ENCODE measurements at regions not wholly inside any gene's neighbourhood (a gene's known extent, or its start where the extent isn't known, plus 50 kb on each side); places are given as distances from the start of the nearest gene placed in this dataset.

DNA sequence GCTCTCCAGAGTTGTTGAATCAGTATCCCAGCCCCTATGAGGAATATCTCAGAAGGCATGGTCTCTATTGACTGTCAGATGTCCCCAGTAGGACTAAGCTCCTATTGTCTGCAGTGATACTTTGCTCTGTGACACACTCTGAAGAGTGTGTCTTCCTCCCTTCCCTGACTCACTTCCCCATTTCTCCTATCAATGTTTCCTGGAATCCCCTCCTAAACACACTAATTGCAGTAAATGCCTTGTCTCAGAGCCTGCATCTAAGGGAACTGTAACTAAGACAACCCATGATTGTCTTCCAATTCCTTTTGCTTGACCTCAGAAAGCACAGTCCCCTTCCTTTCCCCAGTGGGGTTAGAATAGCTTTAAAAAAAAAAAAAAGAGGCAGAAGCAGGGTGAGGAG, 397.3 kb upstream of the PROK2 start:
- no peak overlapping the region for H4K91ac ChIP-seq (ENCODE audit: insufficient read depth, low read depth, low read length)
- H3K4ac ChIP-seq (ENCODE audit: low read depth, low read length) = no peak overlapping the region
- H3K23ac ChIP-seq (ENCODE audit: low read depth, low read length) = no peak overlapping the region
- H4K20me1 ChIP-seq (ENCODE audit: insufficient read depth, low read length) = no peaks in the 10 kb centered on the region
- TF ChIP-seq SMC3 (IDR thresholded peaks at IDR 0.05; ENCODE audit: low read depth, low read length) = no peak
- TF ChIP-seq, protein P1, sequence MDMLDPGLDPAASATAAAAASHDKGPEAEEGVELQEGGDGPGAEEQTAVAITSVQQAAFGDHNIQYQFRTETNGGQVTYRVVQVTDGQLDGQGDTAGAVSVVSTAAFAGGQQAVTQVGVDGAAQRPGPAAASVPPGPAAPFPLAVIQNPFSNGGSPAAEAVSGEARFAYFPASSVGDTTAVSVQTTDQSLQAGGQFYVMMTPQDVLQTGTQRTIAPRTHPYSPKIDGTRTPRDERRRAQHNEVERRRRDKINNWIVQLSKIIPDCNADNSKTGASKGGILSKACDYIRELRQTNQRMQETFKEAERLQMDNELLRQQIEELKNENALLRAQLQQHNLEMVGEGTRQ (IDR thresholded peaks at IDR 0.05; ENCODE audit: low read depth, low read length) = no peak
- no peak overlapping the region for H3K18ac ChIP-seq (ENCODE audit: low read depth, low read length)
- no peak overlapping the region for H2BK120ac ChIP-seq (ENCODE audit: low read depth, low read length)
- no peak overlapping the region for H2AFZ ChIP-seq (replicated peaks; ENCODE audit: low read length, poor library complexity)
- H3K4me3 ChIP-seq (ENCODE audit: insufficient read depth, low read depth, low read length) = no peak overlapping the region
- H3K27me3 ChIP-seq (ENCODE audit: control insufficient read depth, insufficient read depth, low read length) = peaks cover 11% of the 10 kb centered on the region
- no peak overlapping the region for H3K27ac ChIP-seq (ENCODE audit: insufficient read depth, low read length)
- no peak overlapping the region for H2BK5ac ChIP-seq (ENCODE audit: low read depth, low read length, poor library complexity, severe bottlenecking)
- H3K79me1 ChIP-seq (ENCODE audit: low read depth in 1 of 2, low read length in 2 of 2) = no peaks in the 10 kb centered on the region
- H4K5ac ChIP-seq (ENCODE audit: low read depth, low read length) = no peak overlapping the region
- no peaks in the 10 kb centered on the region; the same call in 1 of the 2 replicates for H3K4me1 ChIP-seq (ENCODE audit: control insufficient read depth, insufficient read depth, low read length)
- H2AK9ac ChIP-seq (replicated peaks; ENCODE audit: low read depth, low read length, poor library complexity) = no peak overlapping the region
- no peaks in the 10 kb centered on the region for H3K9me1 ChIP-seq (ENCODE audit: insufficient read depth, low read length)
- no peak overlapping the region for H2AK5ac ChIP-seq (ENCODE audit: low read depth, low read length)
- no peak for ATAC-seq (ENCODE audit: low read depth)
- in situ Hi-C loops (cut with MboI; ENCODE audit: low sequenced_read_pairs) = no loop called here
- no peak overlapping the region for H2BK15ac ChIP-seq (ENCODE audit: low read depth, low read length)
- no peak overlapping the region for H3K56ac ChIP-seq (ENCODE audit: extremely low read depth, insufficient read depth, low read length)
- H3K36me3 ChIP-seq (ENCODE audit: control insufficient read depth, insufficient read depth, low read length) = no peaks in the 10 kb centered on the region
- no peak for DNase-seq
- no peak overlapping the region for H2BK20ac ChIP-seq (ENCODE audit: low read depth, low read length)
- no peaks in the 10 kb centered on the region for H3K9me3 ChIP-seq (ENCODE audit: control insufficient read depth, insufficient read depth, low read length)
- H3K14ac ChIP-seq (replicated peaks; ENCODE audit: low read depth, low read length) = no peak overlapping the region
- BruUV-seq (replicated peaks) = no TSS peak
- dilution Hi-C loops (cut with HindIII; ENCODE audit: low sequenced_read_pairs, unreplicated experiment) = no loop called here
- ChIA-PET POLR2A (ENCODE audit: unreplicated experiment) (no interaction called here), CTCF (no interaction called here)
- H3K4me2 ChIP-seq (ENCODE audit: low read depth, low read length) = no peak overlapping the region
- no peak overlapping the region for H4K8ac ChIP-seq (ENCODE audit: low read depth in 2 of 2, low read length in 2 of 2)
- intact Hi-C loops (cut with micrococcal nuclease) = no loop called here
- no peak overlapping the region for H3K9ac ChIP-seq (ENCODE audit: low read depth, low read length)

Measured in IMR-90 (cell line).